SK-N-SH (cell line): ENCODE measurements at regions not wholly inside any gene's neighbourhood (a gene's known extent, or its start where the extent isn't known, plus 50 kb on each side); places are given as distances from the start of the nearest gene placed in this dataset.
A peak's percentile ranks its signal among the peaks of the same experiment; 100 is the strongest.

ENCODE experiments used
- CTCF ChIA-PET: fragments of 300-600, 350-600 bp; formaldehyde crosslinking; extraction: SDS; loops from one replicate; lab custom pipeline; 2021; lab: Yijun Ruan, JAX
- POLR2A ChIA-PET: fragments of 350-600 bp; sonication (Branson Sonifier 250); formaldehyde crosslinking; extraction: SDS; loops from one replicate; lab custom pipeline; 2020; ENCODE audit warnings: antibody characterized with exemption, inconsistent platforms; lab: Yijun Ruan, JAX
- DNase-seq: peaks from one replicate; pipeline ENCODE4 v3.0.0; 2012
- H2AFZ ChIP-seq: fragments of 200-600 bp; sonication (generic); 2 replicates; pipeline ENCODE4 v1.8.1; 2016; ENCODE audit warnings: antibody characterized with exemption, mild to moderate bottlenecking, low read depth
- H3F3A ChIP-seq: fragments of 200-600 bp; sonication (generic); replicated peaks from 2 replicates; pipeline ENCODE3; 2016; ENCODE audit warnings: antibody characterized with exemption, mild to moderate bottlenecking; ENCODE audit not compliant: insufficient read depth
- H3K27ac ChIP-seq, 2 experiments: fragments of 200-500 bp in 1 of 2; fragments of 200-600 bp in 1 of 2; sonication (Bioruptor generic) in 1 of 2; sonication (generic), shearing (Covaris generic) in 1 of 2; 2 replicates each; pipeline versions ENCODE4 v1.5.1 to v1.6.1; 2014 to 2016; ENCODE audit warnings: low read depth in 2 of 2, inconsistent platforms in 1 of 2, low read length in 1 of 2, mild to moderate bottlenecking in 1 of 2, mixed read lengths in 1 of 2
- H3K27me3 ChIP-seq: fragments of 200-600 bp; sonication (generic), shearing (Covaris generic); 2 replicates; pipeline ENCODE4 v1.6.1; 2016; ENCODE audit warnings: mixed run types; ENCODE audit not compliant: insufficient read depth
- H3K36me3 ChIP-seq, 2 experiments: fragments of 200-500 bp in 1 of 2; fragments of 200-600 bp in 1 of 2; sonication (Bioruptor generic) in 1 of 2; sonication (generic) in 1 of 2; replicated peaks in 1 of 2; 2 replicates each; pipeline versions ENCODE3 to v1.5.1; 2014 to 2016; ENCODE audit warnings: low read length in 1 of 2, mild to moderate bottlenecking in 1 of 2; ENCODE audit not compliant: insufficient read depth in 2 of 2, control insufficient read depth in 1 of 2
- H3K4me1 ChIP-seq, 2 experiments: fragments of 200-500 bp in 1 of 2; fragments of 200-600 bp in 1 of 2; sonication (Bioruptor generic) in 1 of 2; sonication (generic), shearing (Covaris generic) in 1 of 2; 2 replicates each; pipeline versions ENCODE4 v1.5.1 to v1.6.1; 2014 to 2016; ENCODE audit warnings: low read depth in 1 of 2, low read length in 1 of 2, mixed run types in 1 of 2; ENCODE audit not compliant: insufficient read depth in 2 of 2, control insufficient read depth in 1 of 2
- H3K4me2 ChIP-seq: fragments of 200-600 bp; sonication (generic), shearing (Covaris generic); 2 replicates; pipeline ENCODE4 v1.6.1; 2017; ENCODE audit warnings: mixed run types
- H3K4me3 ChIP-seq, 2 experiments: fragments of 200-500 bp in 1 of 2; fragments of 200-600 bp in 1 of 2; sonication (Bioruptor generic) in 1 of 2; sonication (generic), shearing (Covaris generic) in 1 of 2; 2 replicates each; pipeline versions ENCODE4 v1.5.1 to v1.8.1; 2014 to 2016; ENCODE audit warnings: low read depth in 2 of 2, inconsistent platforms in 1 of 2, low read length in 1 of 2, mild to moderate bottlenecking in 1 of 2, mixed read lengths in 1 of 2, moderate library complexity in 1 of 2
- H3K79me2 ChIP-seq: fragments of 200-600 bp; sonication (generic); 2 replicates; pipeline ENCODE4 v1.8.1; 2017; ENCODE audit warnings: mild to moderate bottlenecking; ENCODE audit not compliant: insufficient read depth
- H3K9ac ChIP-seq: fragments of 200-600 bp; sonication (generic); 2 replicates; pipeline ENCODE4 v1.6.1; 2017; ENCODE audit warnings: mixed run types
- H3K9me2 ChIP-seq: fragments of 200-600 bp; sonication (generic); 2 replicates; pipeline ENCODE4 v1.6.1; 2017; ENCODE audit warnings: mixed run types
- H3K9me3 ChIP-seq: fragments of 200-600 bp; sonication (generic); 2 replicates; pipeline ENCODE4 v1.6.1; 2017; ENCODE audit warnings: mixed run types, mild to moderate bottlenecking, moderate library complexity
- H4K20me1 ChIP-seq: fragments of 200-600 bp; sonication (generic); 2 replicates; pipeline ENCODE4 v1.6.1; 2017; ENCODE audit warnings: mild to moderate bottlenecking, mixed run types; ENCODE audit not compliant: insufficient read depth
- EP300 ChIP-seq, 2 experiments: IDR thresholded peaks; 2 replicates each; pipeline versions ENCODE4 v1.4.0 to v1.6.1; 2012; ENCODE audit warnings: borderline replicate concordance in 1 of 2, low read depth in 1 of 2, low read length in 1 of 2
- EZH2phosphoT487 ChIP-seq: fragments of 200-600 bp; sonication (generic); IDR thresholded peaks from 2 replicates; pipeline ENCODE4 v1.6.1; 2017; ENCODE audit warnings: low read depth, mixed run types, mild to moderate bottlenecking, antibody characterized with exemption, moderate library complexity, borderline replicate concordance
- FOSL2 ChIP-seq: IDR thresholded peaks from 2 replicates; pipeline ENCODE4 v1.4.0; 2012; ENCODE audit warnings: low read depth, mild to moderate bottlenecking, moderate library complexity, borderline replicate concordance
- FOXM1 ChIP-seq: IDR thresholded peaks from 2 replicates; pipeline ENCODE4 v1.4.0; 2012; ENCODE audit warnings: low read depth, mild to moderate bottlenecking
- JUND ChIP-seq: IDR thresholded peaks from 2 replicates; pipeline ENCODE4 v1.4.0; 2012
- MEF2A ChIP-seq: IDR thresholded peaks from 2 replicates; pipeline ENCODE4 v1.4.0; 2012; ENCODE audit warnings: low read depth, borderline replicate concordance
- MXI1 ChIP-seq: IDR thresholded peaks from 2 replicates; pipeline ENCODE4 v1.6.1; 2012; ENCODE audit warnings: mild to moderate bottlenecking, low read depth, low read length, improper control_type of control experiment
- NFIC ChIP-seq: IDR thresholded peaks from 2 replicates; pipeline ENCODE4 v1.4.0; 2012; ENCODE audit warnings: borderline replicate concordance
- RAD21 ChIP-seq: IDR thresholded peaks from 2 replicates; pipeline ENCODE4 v1.6.1; 2012; ENCODE audit warnings: mild to moderate bottlenecking, low read length
- RXRA ChIP-seq: IDR thresholded peaks from 2 replicates; pipeline ENCODE4 v1.4.0; 2012; ENCODE audit warnings: low read depth, mild to moderate bottlenecking, borderline replicate concordance
- SMC3 ChIP-seq: IDR thresholded peaks from 2 replicates; pipeline ENCODE4 v1.6.1; 2012; ENCODE audit warnings: low read depth, low read length, improper control_type of control experiment
- TCF12 ChIP-seq: IDR thresholded peaks from 2 replicates; pipeline ENCODE4 v1.4.0; 2012
- TEAD4 ChIP-seq: IDR thresholded peaks from 2 replicates; pipeline ENCODE4 v1.4.0; 2012; ENCODE audit warnings: mild to moderate bottlenecking, borderline replicate concordance; ENCODE audit not compliant: insufficient read depth
- WGBS: methylation state at CpG from one replicate; pipeline ENCODE4 v1.1.6; 2017; ENCODE audit warnings: low lambda C conversion rate; 5-methylcytosine and 5-hydroxymethylcytosine counted together
- TF ChIP-seq, protein P1 (sequence below): fragments of 200-600 bp; sonication (generic); IDR thresholded peaks from 2 replicates; pipeline ENCODE4 v1.6.1; 2017; ENCODE audit warnings: antibody characterized with exemption, mild to moderate bottlenecking, moderate library complexity
- TF ChIP-seq, protein P2 (sequence below): IDR thresholded peaks from 2 replicates; pipeline ENCODE4 v1.4.0; 2012; ENCODE audit warnings: low read depth, borderline replicate concordance
- TF ChIP-seq, protein P3 (sequence below): IDR thresholded peaks from 2 replicates; pipeline ENCODE4; 2012

DNA sequence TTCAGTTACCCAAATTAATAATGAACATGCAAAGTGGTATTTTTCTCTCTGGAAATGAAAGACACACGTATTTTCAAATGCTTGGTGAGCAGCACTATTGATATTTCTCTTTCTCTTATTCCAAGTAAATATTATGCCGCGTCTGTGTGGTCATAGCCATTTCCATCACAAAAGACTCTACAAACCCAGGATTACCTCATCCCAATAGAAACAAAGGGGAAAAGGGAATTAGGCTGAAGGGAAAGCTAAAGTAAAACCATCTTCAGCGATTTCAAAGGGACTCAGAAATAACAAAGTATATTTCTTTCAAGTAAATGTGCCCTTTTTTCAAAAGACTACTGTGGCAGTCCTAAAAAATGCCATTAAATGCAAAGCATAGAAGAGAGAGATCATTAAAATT, 62.0 kb upstream of the FST start:
- no peak for DNase-seq
- no peaks in the 10 kb centered on the region for H3K9me3 ChIP-seq
- POLR2A ChIA-PET, result no interaction called here
- peaks cover 0 to 27% of the 10 kb centered on the region in 2 experiments; a peak in 2 of 4 replicates for H3K4me1 ChIP-seq
- 45% methylated on average over 4 of the region's 4 CpGs for WGBS
- H3K36me3 ChIP-seq, result no peaks in the 10 kb centered on the region
- H3F3A ChIP-seq, result peaks cover 32% of the 10 kb centered on the region
- H3K4me2 ChIP-seq, result peak overlapping the region; percentile 61; the same call in 1 of the 2 replicates
- H2AFZ ChIP-seq, result peak overlapping the region; percentile 27; the same call in 1 of the 2 replicates
- no peaks in the 10 kb centered on the region for H4K20me1 ChIP-seq
- peak overlapping the region; percentile 70 for H3K9ac ChIP-seq
- no peaks in the 10 kb centered on the region for H3K9me2 ChIP-seq
- TF ChIP-seq, protein P1, sequence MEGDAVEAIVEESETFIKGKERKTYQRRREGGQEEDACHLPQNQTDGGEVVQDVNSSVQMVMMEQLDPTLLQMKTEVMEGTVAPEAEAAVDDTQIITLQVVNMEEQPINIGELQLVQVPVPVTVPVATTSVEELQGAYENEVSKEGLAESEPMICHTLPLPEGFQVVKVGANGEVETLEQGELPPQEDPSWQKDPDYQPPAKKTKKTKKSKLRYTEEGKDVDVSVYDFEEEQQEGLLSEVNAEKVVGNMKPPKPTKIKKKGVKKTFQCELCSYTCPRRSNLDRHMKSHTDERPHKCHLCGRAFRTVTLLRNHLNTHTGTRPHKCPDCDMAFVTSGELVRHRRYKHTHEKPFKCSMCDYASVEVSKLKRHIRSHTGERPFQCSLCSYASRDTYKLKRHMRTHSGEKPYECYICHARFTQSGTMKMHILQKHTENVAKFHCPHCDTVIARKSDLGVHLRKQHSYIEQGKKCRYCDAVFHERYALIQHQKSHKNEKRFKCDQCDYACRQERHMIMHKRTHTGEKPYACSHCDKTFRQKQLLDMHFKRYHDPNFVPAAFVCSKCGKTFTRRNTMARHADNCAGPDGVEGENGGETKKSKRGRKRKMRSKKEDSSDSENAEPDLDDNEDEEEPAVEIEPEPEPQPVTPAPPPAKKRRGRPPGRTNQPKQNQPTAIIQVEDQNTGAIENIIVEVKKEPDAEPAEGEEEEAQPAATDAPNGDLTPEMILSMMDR, result no peak
- TF ChIP-seq TCF12, result no peak
- TF ChIP-seq NFIC, result no peak
- no peak for TF ChIP-seq FOXM1
- TF ChIP-seq, all 33 proteins: peak for 0
- no peaks in the 10 kb centered on the region for H3K27me3 ChIP-seq
- H3K27ac ChIP-seq, result peak overlapping the region in 1 of 2 experiments; percentile 97; a peak in 2 of 4 replicates
- 0 out of 4 replicates have a peak overlapping the region, but pooled peaks of 1 of the 2 experiments have one; percentile 2 for H3K4me3 ChIP-seq
- CTCF ChIA-PET, result no interaction called here
- no peaks in the 10 kb centered on the region for H3K79me2 ChIP-seq

DNA sequence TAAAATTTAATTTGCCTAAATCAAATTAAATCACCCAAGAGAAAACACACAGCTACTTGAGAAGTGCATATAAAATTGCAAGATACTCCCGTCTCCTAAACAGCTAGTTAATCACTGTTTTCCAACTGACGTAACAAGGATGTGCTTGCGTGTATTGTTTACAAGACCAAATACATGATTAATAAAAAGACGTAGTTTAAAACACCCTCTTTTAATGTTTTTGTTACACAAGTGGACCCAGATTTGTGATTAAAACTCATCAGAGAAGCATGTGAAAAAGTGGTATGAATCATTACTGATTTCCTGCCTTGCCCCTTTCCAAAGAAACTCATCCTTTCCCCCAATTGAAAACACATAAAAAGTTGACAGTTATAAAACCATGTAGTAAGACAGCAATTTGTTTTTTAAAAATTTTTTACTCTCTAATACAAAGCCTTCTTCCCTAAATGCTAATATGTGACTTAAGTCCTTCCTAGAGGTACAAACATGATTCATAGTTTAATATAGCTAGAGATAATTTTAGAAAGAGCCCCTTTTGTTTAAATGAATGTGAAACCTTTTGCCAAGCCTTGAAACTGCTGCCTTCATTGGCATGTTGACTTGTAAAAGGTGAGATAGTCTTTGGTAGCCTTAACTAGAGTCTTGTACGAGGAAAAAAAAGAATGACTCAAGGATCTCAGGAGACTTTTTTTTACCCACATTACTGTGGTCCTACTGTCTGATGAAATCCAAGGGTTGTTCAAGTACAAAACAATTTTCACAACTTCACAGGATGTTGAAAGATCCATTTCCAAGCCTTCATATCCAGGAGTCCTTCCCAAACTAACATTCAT, 61.4 kb upstream of the FST start:
- peak; percentile 70; the same call in 1 of the 2 replicates for TF ChIP-seq MEF2A
- TF ChIP-seq NFIC, result peak; percentile 47; the same call in 1 of the 2 replicates
- peak; percentile 61; the same call in 1 of the 2 replicates for TF ChIP-seq TEAD4
- TF ChIP-seq RAD21, result no peak
- TF ChIP-seq, protein P2, sequence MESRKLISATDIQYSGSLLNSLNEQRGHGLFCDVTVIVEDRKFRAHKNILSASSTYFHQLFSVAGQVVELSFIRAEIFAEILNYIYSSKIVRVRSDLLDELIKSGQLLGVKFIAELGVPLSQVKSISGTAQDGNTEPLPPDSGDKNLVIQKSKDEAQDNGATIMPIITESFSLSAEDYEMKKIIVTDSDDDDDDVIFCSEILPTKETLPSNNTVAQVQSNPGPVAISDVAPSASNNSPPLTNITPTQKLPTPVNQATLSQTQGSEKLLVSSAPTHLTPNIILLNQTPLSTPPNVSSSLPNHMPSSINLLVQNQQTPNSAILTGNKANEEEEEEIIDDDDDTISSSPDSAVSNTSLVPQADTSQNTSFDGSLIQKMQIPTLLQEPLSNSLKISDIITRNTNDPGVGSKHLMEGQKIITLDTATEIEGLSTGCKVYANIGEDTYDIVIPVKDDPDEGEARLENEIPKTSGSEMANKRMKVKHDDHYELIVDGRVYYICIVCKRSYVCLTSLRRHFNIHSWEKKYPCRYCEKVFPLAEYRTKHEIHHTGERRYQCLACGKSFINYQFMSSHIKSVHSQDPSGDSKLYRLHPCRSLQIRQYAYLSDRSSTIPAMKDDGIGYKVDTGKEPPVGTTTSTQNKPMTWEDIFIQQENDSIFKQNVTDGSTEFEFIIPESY, result no peak
- peak in 1 of 2 experiments; percentile 85; a peak in 2 of 4 replicates for TF ChIP-seq EP300 (IDR thresholded peaks at IDR 0.05; ENCODE audit: borderline replicate concordance in 1 of 2, low read depth in 1 of 2, low read length in 1 of 2)
- TF ChIP-seq RXRA, result 0 out of 2 replicates have a peak, but pooled peaks have one; percentile 34
- TF ChIP-seq MXI1, result no peak
- TF ChIP-seq, protein P3, sequence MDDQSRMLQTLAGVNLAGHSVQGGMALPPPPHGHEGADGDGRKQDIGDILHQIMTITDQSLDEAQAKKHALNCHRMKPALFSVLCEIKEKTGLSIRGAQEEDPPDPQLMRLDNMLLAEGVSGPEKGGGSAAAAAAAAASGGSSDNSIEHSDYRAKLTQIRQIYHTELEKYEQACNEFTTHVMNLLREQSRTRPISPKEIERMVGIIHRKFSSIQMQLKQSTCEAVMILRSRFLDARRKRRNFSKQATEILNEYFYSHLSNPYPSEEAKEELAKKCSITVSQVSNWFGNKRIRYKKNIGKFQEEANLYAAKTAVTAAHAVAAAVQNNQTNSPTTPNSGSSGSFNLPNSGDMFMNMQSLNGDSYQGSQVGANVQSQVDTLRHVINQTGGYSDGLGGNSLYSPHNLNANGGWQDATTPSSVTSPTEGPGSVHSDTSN, result peak; percentile 75
- no peak for TF ChIP-seq EZH2phosphoT487
- TF ChIP-seq TCF12, result peak; percentile 83
- peak; percentile 87; the same call in 1 of the 2 replicates for TF ChIP-seq FOSL2
- peak; percentile 84 for TF ChIP-seq JUND
- TF ChIP-seq SMC3, result no peak
- peak; percentile 55; the same call in 1 of the 2 replicates for TF ChIP-seq FOXM1
- Histone ChIP-seq H3K4me1 (peaks cover 0 to 32% of the 10 kb centered on the region in 2 experiments; a peak in 2 of 4 replicates), H3K27ac (peak overlapping the region in 1 of 2 experiments; percentile 97; a peak in 2 of 4 replicates), H3K27me3 (no peaks in the 10 kb centered on the region), H3K79me2 (no peaks in the 10 kb centered on the region), H2AFZ (peak overlapping the region; percentile 49; the same call in 1 of the 2 replicates), H3K9ac (peak overlapping the region; percentile 70), H3K4me3 (0 out of 4 replicates have a peak overlapping the region, but pooled peaks of 1 of the 2 experiments have one; percentile 2), H3F3A (peaks cover 39% of the 10 kb centered on the region), H3K4me2 (peak overlapping the region; percentile 61; the same call in 1 of the 2 replicates), H4K20me1 (no peaks in the 10 kb centered on the region), H3K9me3 (no peaks in the 10 kb centered on the region), H3K36me3 (no peaks in the 10 kb centered on the region), H3K9me2 (no peaks in the 10 kb centered on the region)
- ChIA-PET CTCF (no interaction called here), POLR2A (no interaction called here)
- WGBS, result 10% methylated on average over 5 of the region's 5 CpGs
- no peak for DNase-seq
